AG04450 (cell line): ENCODE measurements at regions not wholly inside any gene's neighbourhood (a gene's known extent, or its start where the extent isn't known, plus 50 kb on each side); places are given as distances from the start of the nearest gene placed in this dataset.

Source experiments
- CTCF ChIA-PET: fragments of 300-600, 350-600 bp; formaldehyde crosslinking; extraction: SDS; loops from one replicate; lab custom pipeline; 2022; ENCODE audit warnings: antibody characterized with exemption, inconsistent platforms; lab: Charles Lee
- POLR2A ChIA-PET: fragments of 350-600 bp; formaldehyde crosslinking; extraction: SDS; loops from one replicate; lab custom pipeline; 2021; ENCODE audit warnings: antibody characterized with exemption, inconsistent platforms; lab: Yijun Ruan, JAX
- DNase-seq: peaks from one replicate; pipeline ENCODE4 v3.0.0-alpha.2; 2011; ENCODE audit warnings: low read depth, low spot score
- H3K27ac ChIP-seq: one replicate; pipeline ENCODE4 v1.5.1; 2012; ENCODE audit warnings: low read depth, low read length, control low read depth
- H3K27me3 ChIP-seq: one replicate; pipeline ENCODE4 v1.6.0; 2012; ENCODE audit warnings: low read length; ENCODE audit not compliant: control insufficient read depth, insufficient read depth
- H3K4me3 ChIP-seq: 2 replicates; pipeline ENCODE4 v1.5.1; 2011; ENCODE audit warnings: mild to moderate bottlenecking, low read depth, low read length, control low read depth
- H3K9me3 ChIP-seq: 2 replicates; pipeline ENCODE4 v1.5.1; 2012; ENCODE audit warnings: low read length; ENCODE audit not compliant: control insufficient read depth, insufficient read depth
- CTCF ChIP-seq: IDR thresholded peaks from 2 replicates; pipeline ENCODE4 v1.5.1; 2011; ENCODE audit warnings: low read depth, low read length, control low read depth, inconsistent platforms

GRCh38 chr7:109111086-109111485 lies 541.4 kb downstream of the DNAJB9 start:
- H3K27ac ChIP-seq: no peak overlapping the region
- no peaks in the 10 kb centered on the region for H3K27me3 ChIP-seq
- no peak for DNase-seq
- H3K9me3 ChIP-seq: no peaks in the 10 kb centered on the region
- TF ChIP-seq CTCF: no peak
- no peak overlapping the region for H3K4me3 ChIP-seq
- ChIA-PET CTCF (no interaction called here), POLR2A (no interaction called here)

GRCh38 chr7:109121599-109122300 lies 552.1 kb downstream of the DNAJB9 start:
- Histone ChIP-seq H3K27ac (no peak overlapping the region), H3K27me3 (no peaks in the 10 kb centered on the region), H3K4me3 (no peak overlapping the region), H3K9me3 (no peaks in the 10 kb centered on the region; the same call in 1 of the 2 replicates)
- DNase-seq: no peak
- TF ChIP-seq CTCF: no peak
- CTCF ChIA-PET: no interaction called here
- POLR2A ChIA-PET: no interaction called here

DNA sequence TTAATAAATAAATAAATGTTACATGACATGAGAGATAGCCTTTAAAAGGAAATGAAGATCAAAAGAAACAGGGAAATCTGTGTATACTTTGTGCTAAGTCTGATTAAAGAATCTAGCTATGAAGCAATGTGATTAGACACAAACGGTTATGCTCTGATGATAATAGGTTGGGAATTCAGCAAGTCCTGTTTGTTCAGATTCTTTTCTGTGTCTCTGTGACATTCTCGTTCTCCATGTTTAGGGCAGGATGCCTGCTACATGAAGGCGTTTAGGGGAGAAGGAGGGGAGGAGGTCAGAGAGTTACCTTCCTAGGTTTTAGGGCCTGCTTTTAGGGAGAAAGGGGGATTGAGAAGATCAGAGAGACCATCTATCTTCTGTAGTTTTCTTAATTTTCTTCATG lies 555.3 kb downstream of the DNAJB9 start:
- POLR2A ChIA-PET: no interaction called here
- H3K27me3 ChIP-seq: no peaks in the 10 kb centered on the region
- peaks cover 11% of the 10 kb centered on the region for H3K9me3 ChIP-seq
- no peak for TF ChIP-seq CTCF
- no peak overlapping the region for H3K27ac ChIP-seq
- no peak for DNase-seq
- no peak overlapping the region for H3K4me3 ChIP-seq
- CTCF ChIA-PET: no interaction called here

DNA sequence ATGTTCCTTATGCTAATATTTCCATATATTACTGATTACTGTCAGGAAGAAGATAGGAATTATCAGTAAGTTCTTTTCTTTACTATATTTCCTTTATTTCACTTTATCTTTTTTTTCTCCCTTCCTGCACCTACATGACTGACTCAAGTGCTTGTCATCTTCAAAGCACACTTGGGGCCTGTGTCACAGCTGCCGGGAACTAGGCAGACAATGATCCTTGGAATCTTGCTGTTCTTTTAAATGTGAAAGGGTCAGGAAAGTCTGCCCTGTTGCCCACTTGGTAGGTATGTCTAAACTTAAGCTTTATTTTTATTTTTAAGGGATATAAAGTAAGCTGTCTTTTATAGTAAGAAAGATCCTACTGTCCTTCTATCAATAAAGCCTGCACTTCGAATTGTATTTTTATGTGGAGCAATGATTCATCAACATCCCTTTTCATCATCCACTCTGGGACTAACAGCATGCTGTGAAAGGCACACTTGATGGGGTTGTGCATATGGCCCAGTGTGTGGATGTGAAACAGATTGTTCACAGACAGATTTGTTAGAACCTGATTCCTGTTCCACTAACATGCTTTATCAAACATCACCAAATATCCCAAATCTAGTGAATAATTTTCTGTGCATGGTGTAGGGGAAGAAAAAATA lies 556.9 kb downstream of the DNAJB9 start:
- Histone ChIP-seq H3K27ac (no peak overlapping the region), H3K9me3 (peaks cover 11% of the 10 kb centered on the region), H3K4me3 (no peak overlapping the region), H3K27me3 (no peaks in the 10 kb centered on the region)
- CTCF ChIA-PET: no interaction called here
- POLR2A ChIA-PET: no interaction called here
- DNase-seq: no peak
- no peak for TF ChIP-seq CTCF

GRCh38 chr7:109127145-109127544 lies 557.5 kb downstream of the DNAJB9 start:
- no peaks in the 10 kb centered on the region for H3K27me3 ChIP-seq
- ChIA-PET POLR2A (no interaction called here), CTCF (no interaction called here)
- no peak overlapping the region for H3K4me3 ChIP-seq
- H3K27ac ChIP-seq: no peak overlapping the region
- no peak for DNase-seq
- peaks cover 11% of the 10 kb centered on the region for H3K9me3 ChIP-seq
- TF ChIP-seq CTCF: no peak
